CD4-positive, alpha-beta T cell treated with Interleukin-6 for 4 hours (primary cell): ENCODE measurements at regions not wholly inside any gene's neighbourhood (a gene's known extent, or its start where the extent isn't known, plus 50 kb on each side); places are given as distances from the start of the nearest gene placed in this dataset.

ENCODE experiments used
- DNase-seq: peaks from one replicate; pipeline ENCODE4 v3.0.0-alpha.2; 2020; ENCODE audit warnings: mixed read lengths

DNA sequence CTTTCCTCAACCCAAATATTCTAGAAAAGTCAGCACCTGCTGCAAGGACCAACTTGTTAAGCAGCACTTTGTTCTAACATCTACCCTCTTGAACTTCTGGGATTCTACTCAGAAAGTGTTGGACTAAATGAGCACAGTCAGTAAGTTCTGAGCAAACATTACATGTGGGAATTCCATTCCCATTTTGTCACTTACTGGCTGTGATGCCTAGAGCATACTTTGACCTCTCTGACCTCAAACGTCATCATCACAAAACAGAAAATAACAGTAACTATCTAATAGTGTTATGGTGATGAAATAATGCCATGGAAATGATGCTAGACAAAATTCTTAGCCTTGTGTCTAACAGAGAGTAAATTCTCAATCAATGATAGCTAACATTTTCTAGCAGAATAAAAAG, 829.4 kb downstream of the EPHA7 start:
- no peak for DNase-seq

GRCh38 chr6:92588148-92588547, 831.2 kb downstream of the EPHA7 start:
- DNase-seq: no peak

GRCh38 chr6:92587525-92587924, 831.8 kb downstream of the EPHA7 start:
- DNase-seq: no peak

- DNase-seq: no peak
Measured at GRCh38 chr6:92586236-92586977, 833.0 kb downstream of the EPHA7 start.

GRCh38 chr6:92582211-92582610, 837.1 kb downstream of the EPHA7 start:
- DNase-seq: no peak

GRCh38 chr6:92577077-92577719, 842.2 kb downstream of the EPHA7 start:
- DNase-seq: no peak

- no peak for DNase-seq
Measured at GRCh38 chr6:92568541-92568940, 850.8 kb downstream of the EPHA7 start.

- no peak for DNase-seq
Measured at GRCh38 chr6:92566632-92567031, 852.7 kb downstream of the EPHA7 start.

- DNase-seq: no peak
Measured at GRCh38 chr6:92564376-92564775, 855.0 kb downstream of the EPHA7 start.

DNA sequence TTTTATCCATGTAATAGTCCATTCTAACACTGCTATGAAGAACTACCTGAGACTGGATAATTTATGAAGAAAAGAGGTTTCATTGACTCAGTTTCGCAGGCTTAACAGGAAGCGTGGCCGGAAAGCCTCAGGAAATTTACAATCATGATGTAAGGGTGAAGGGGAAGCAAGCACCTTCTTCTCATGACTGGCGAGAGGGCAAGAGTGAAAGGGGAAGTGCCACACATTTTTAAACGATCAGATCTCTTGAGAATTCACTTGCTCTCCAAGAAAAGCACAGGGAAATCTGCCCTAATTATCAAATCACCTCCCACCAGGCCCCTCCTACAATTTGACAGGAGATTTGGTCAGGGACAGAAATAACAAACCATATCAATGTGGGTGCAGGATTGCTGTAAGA, 859.7 kb downstream of the EPHA7 start:
- DNase-seq: no peak

GRCh38 chr6:92559003-92559402, 860.4 kb downstream of the EPHA7 start:
- no peak for DNase-seq

DNA sequence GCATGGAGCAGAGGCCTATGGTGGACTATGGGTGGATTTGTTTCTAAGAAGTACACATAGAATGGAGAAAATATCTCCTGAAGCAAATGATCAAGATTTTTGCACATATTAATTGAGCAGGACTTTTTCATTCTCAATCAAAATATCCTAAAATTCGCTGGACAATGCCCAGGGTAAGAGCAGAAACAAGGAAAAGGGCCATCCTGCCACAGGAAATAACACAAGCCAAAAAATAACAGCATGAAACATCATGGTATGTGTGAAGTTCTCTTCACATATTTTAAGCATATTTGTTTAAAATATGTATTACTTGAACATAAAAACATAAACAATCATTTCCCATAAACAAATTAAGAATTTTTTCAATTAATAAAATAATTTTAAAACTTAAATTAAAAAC, 868.9 kb downstream of the EPHA7 start:
- DNase-seq: no peak

DNA sequence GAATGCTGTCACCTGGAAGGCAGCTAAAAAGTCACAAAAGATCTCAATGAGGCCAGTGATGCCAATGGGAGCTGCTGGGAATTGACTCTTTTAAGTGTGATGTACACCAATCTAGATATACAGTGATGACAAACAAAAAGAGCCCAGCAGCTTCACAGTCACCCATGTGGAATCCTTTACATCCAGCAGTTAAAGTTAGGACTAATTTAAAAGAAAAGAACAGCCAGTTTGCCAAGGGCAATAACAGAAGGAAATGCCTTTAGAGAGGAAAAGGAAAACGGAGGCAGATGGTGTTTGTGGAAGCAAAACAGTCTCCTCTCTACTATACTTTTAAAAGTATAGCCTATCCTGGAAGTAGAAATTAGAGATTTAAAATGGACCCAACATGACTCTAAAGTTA, 873.5 kb downstream of the EPHA7 start:
- no peak for DNase-seq

DNA sequence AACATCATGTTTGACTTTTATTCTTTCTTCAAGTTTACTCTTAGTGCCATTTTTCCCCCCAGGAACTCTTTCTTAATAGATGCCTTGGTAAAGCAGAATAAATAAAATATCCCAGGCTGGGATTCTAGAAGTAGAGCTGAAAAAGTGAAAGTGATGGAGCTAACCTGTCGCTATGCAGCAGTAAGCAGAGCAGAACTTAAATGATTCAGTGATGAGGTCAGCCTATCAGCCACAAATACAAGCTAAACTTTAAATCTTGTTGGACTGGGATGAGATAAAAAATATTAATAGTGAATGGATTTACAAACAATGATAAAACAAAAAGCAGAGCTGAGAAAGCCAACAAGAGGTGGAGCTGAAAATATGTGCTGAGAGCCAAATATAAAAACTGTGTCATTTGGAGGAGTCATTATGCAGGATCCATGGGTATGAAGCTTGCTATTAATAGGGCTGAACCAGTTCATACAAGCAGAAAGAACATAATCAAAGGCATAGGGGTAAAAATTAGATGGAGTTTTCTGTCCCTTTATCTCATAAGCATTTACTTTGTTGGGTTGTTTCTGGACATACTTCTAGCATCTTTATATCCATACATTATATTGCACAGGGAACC, 877.8 kb downstream of the EPHA7 start:
- DNase-seq: no peak

- no peak for DNase-seq
Measured at GRCh38 chr6:92538926-92539325, 880.4 kb downstream of the EPHA7 start.

DNA sequence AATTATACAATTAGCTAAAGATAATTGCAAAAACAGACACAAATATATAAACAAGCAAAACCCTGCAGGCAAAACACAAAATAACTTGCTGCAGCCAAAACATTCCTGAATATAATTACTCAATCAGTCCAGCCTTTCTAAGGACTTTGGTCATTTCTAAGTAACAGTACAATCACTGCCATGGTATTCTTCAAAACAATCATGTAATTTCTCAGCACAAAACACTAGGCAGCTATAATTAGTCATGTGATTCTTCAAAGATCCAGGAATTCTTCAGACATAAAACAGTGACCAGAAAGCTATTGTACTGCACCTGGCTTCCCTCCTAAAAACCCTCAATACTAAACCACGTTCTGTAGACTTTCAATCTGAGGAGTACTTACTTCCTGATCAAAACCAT, 881.1 kb downstream of the EPHA7 start:
- DNase-seq: no peak

- no peak for DNase-seq
Measured at GRCh38 chr6:92534109-92534508, 885.2 kb downstream of the EPHA7 start.

DNA sequence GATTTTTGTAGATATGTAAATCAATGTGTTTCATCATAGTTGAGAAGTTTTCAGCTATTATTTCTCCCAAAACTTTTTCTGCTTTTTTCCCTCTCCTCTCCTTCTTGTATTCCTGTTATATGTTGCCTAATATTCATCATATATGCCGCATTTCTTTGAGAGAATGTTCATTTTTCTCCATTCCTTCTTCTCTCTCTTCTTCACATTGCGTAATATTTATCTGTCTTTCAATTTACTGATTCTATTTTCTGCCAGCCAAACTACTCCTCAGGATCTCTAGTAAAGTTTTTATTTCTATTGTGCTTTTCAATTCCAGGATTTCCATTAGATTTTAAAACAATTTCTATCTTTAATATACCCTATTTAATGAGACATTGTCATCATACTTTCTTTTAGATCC, 896.8 kb downstream of the EPHA7 start:
- DNase-seq: no peak

- no peak for DNase-seq
Measured at GRCh38 chr6:92521553-92521952, 897.8 kb downstream of the EPHA7 start.

- DNase-seq: no peak
Measured at GRCh38 chr6:92510137-92510536, 909.2 kb downstream of the EPHA7 start.

GRCh38 chr6:92507552-92507951, 911.8 kb downstream of the EPHA7 start:
- DNase-seq: no peak

- no peak for DNase-seq
Measured at GRCh38 chr6:92504509-92504908, 914.9 kb downstream of the EPHA7 start.

DNA sequence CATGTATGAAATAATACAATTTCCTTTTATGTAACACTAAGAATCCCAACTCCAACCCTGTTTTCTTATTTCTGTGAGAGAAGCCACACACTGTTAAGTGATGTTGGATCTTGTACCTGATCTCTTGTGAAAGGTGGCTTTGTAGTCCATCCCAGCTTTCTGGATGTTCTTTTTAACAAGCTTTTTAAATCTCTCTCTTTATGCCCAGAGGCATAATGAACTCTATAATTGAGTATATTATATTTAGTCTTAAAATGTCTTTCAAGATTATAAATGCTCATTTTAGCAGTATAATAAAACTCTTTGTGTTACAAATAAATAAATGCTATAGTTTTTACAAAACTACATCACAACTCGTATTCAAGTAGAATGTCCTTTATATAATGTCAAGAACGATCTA, 922.1 kb downstream of the EPHA7 start:
- no peak for DNase-seq

GRCh38 chr6:92496527-92496926, 922.8 kb downstream of the EPHA7 start:
- no peak for DNase-seq
